Mesenchymal stem cell (in vitro differentiated cells and primary cell): ENCODE measurements at regions not wholly inside any gene's neighbourhood (a gene's known extent, or its start where the extent isn't known, plus 50 kb on each side); places are given as distances from the start of the nearest gene placed in this dataset.

ENCODE experiments used
- DNase-seq: peaks from one replicate; pipeline ENCODE4 v3.0.0-alpha.2; 2013
- H2AFZ ChIP-seq: one replicate; pipeline ENCODE4 v1.6.1; 2013; ENCODE audit warnings: low read depth, mild to moderate bottlenecking, control low read depth, inconsistent platforms, low read length, moderate library complexity
- H2AK5ac ChIP-seq: 2 replicates; pipeline ENCODE4 v1.6.1; 2013; ENCODE audit warnings: low read length, moderate library complexity, mild to moderate bottlenecking, inconsistent platforms; ENCODE audit not compliant: severe bottlenecking
- H2BK120ac ChIP-seq: one replicate; pipeline ENCODE4 v1.6.1; 2013; ENCODE audit warnings: low read depth, mild to moderate bottlenecking, inconsistent platforms, low read length, moderate library complexity
- H2BK12ac ChIP-seq, 2 experiments: one replicate each; pipeline ENCODE4 v1.6.1; 2013; ENCODE audit warnings: inconsistent platforms in 2 of 2, low read length in 2 of 2, mild to moderate bottlenecking in 2 of 2, moderate library complexity in 2 of 2, control low read depth in 1 of 2
- H2BK15ac ChIP-seq: one replicate; pipeline ENCODE4 v1.6.1; 2013; ENCODE audit warnings: mild to moderate bottlenecking, low read depth, inconsistent platforms; ENCODE audit not compliant: poor library complexity, severe bottlenecking
- H2BK5ac ChIP-seq: 2 replicates; pipeline ENCODE4 v1.6.1; 2013; ENCODE audit warnings: low read depth, mild to moderate bottlenecking, low read length, control low read depth, inconsistent platforms; ENCODE audit not compliant: poor library complexity, severe bottlenecking
- H3K14ac ChIP-seq, 2 experiments: one replicate each; pipeline ENCODE4 v1.6.1; 2013; ENCODE audit warnings: inconsistent platforms in 2 of 2, low read length in 2 of 2, control low read depth in 1 of 2, mild to moderate bottlenecking in 1 of 2, moderate library complexity in 1 of 2
- H3K18ac ChIP-seq, 2 experiments: one replicate each; pipeline ENCODE4 v1.6.1; 2013; ENCODE audit warnings: inconsistent platforms in 2 of 2, low read length in 2 of 2, control low read depth in 1 of 2, low read depth in 1 of 2, mild to moderate bottlenecking in 1 of 2
- H3K23ac ChIP-seq, 2 experiments: one replicate each; pipeline ENCODE4 v1.6.1; 2013; ENCODE audit warnings: inconsistent platforms in 2 of 2, low read length in 2 of 2, mild to moderate bottlenecking in 2 of 2, moderate library complexity in 2 of 2, control low read depth in 1 of 2
- H3K27ac ChIP-seq: 2 replicates; pipeline ENCODE4 v1.5.1; 2013; ENCODE audit warnings: mild to moderate bottlenecking, moderate library complexity, low read length, control low read depth, inconsistent platforms; ENCODE audit not compliant: poor library complexity, severe bottlenecking
- H3K27me3 ChIP-seq, 2 experiments: 2 replicates each; pipeline versions ENCODE4 v1.6.1 to v1.7.0; 2013; ENCODE audit warnings: low read length in 2 of 2, mild to moderate bottlenecking in 2 of 2, moderate library complexity in 2 of 2, control low read depth in 1 of 2, inconsistent platforms in 1 of 2; ENCODE audit not compliant: control insufficient read depth in 1 of 2, insufficient read depth in 1 of 2
- H3K36me3 ChIP-seq, 2 experiments: 2 replicates each; pipeline versions ENCODE4 v1.6.1 to v1.7.0; 2013; ENCODE audit warnings: low read length in 2 of 2, control low read depth in 1 of 2, inconsistent platforms in 1 of 2, low read depth in 1 of 2, mild to moderate bottlenecking in 1 of 2; ENCODE audit not compliant: insufficient read depth in 2 of 2, control insufficient read depth in 1 of 2
- H3K4ac ChIP-seq, 2 experiments: one replicate each; pipeline ENCODE4 v1.6.1; 2013; ENCODE audit warnings: inconsistent platforms in 2 of 2, low read length in 2 of 2, mild to moderate bottlenecking in 2 of 2, moderate library complexity in 2 of 2, control low read depth in 1 of 2, low read depth in 1 of 2
- H3K4me1 ChIP-seq: 2 replicates; pipeline ENCODE4 v1.6.1; 2013; ENCODE audit warnings: low read depth, low read length, control low read depth; ENCODE audit not compliant: control insufficient read depth, insufficient read depth
- H3K4me2 ChIP-seq: 2 replicates; pipeline ENCODE4 v1.6.1; 2013; ENCODE audit warnings: low read length, mild to moderate bottlenecking, inconsistent platforms; ENCODE audit not compliant: poor library complexity, severe bottlenecking
- H3K4me3 ChIP-seq, 2 experiments: 2 replicates each; pipeline versions ENCODE4 v1.5.1 to v1.7.0; 2013; ENCODE audit warnings: low read length in 2 of 2, mild to moderate bottlenecking in 2 of 2, control low read depth in 1 of 2, low read depth in 1 of 2; ENCODE audit not compliant: insufficient read depth in 1 of 2
- H3K79me1 ChIP-seq: replicated peaks from 2 replicates; pipeline ENCODE4 v1.6.1; 2013; ENCODE audit warnings: mild to moderate bottlenecking, control low read depth, low read length, inconsistent platforms; ENCODE audit not compliant: poor library complexity, severe bottlenecking
- H3K9ac ChIP-seq: 2 replicates; pipeline ENCODE4 v1.7.0; 2013; ENCODE audit warnings: mild to moderate bottlenecking, low read length, moderate library complexity
- H3K9me3 ChIP-seq: 2 replicates; pipeline ENCODE4 v1.7.0; 2013; ENCODE audit warnings: mild to moderate bottlenecking, low read length; ENCODE audit not compliant: control insufficient read depth
- H4K8ac ChIP-seq: one replicate; pipeline ENCODE4 v1.6.1; 2013; ENCODE audit warnings: inconsistent platforms, mild to moderate bottlenecking, low read length, moderate library complexity
- H4K91ac ChIP-seq: one replicate; pipeline ENCODE4 v1.6.1; 2013; ENCODE audit warnings: mild to moderate bottlenecking, low read length, inconsistent platforms
- WGBS: methylation state at CpG from one replicate; pipeline ENCODE4 v1.1.7; 2013; ENCODE audit warnings: mixed read lengths; 5-methylcytosine and 5-hydroxymethylcytosine counted together

GRCh38 chr2:122237450-122237849, 482.0 kb downstream of the TSN start:
- WGBS, result 20% methylated on average over 1 of the region's 3 CpGs
- peaks cover 0 to 5% of the 10 kb centered on the region in 2 experiments for H3K27me3 ChIP-seq

DNA sequence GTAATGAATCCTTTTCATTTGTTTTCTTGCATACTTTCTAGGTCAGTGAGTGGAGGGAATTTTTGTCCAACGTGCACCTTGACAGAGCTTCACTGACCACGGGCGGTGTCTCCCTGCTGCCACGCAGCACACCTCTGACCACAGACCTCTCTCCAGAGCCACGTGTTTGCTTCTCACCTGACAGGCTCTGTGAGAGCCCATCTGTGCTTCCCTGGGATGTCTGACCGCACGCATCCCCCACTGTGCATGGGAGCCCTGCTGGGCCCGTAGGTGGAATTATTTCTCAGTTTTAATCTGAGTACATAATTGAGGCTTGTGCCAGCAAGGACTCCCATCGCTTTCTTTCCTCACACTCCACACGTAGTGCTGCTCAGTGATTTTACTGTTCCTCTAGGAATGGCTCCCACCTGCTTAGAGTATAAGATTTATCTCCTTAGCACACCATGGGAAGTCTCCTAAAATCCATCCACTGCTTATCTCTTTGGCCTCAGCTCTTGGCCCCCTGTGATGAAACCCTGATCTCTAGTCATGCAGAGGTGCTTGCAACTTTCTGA, 482.6 kb downstream of the TSN start:
- Histone ChIP-seq H3K4me1 (no peaks in the 10 kb centered on the region), H3K4me3 (no peak overlapping the region), H3K9ac (no peak overlapping the region), H3K4ac (no peak overlapping the region), H3K14ac (no peak overlapping the region), H4K8ac (no peak overlapping the region), H3K79me1 (no peaks in the 10 kb centered on the region), H3K27me3 (peaks cover 0 to 6% of the 10 kb centered on the region in 2 experiments), H3K4me2 (no peak overlapping the region), H2BK12ac (no peak overlapping the region), H3K18ac (no peak overlapping the region), H2BK120ac (no peak overlapping the region), H3K23ac (no peak overlapping the region), H2BK5ac (no peak overlapping the region), H2AFZ (no peak overlapping the region), H2BK15ac (no peak overlapping the region), H3K9me3 (peaks cover 6% of the 10 kb centered on the region), H4K91ac (no peak overlapping the region), H3K27ac (no peak overlapping the region), H3K36me3 (no peaks in the 10 kb centered on the region), H2AK5ac (no peak overlapping the region)
- no peak for DNase-seq
- WGBS, result 78% methylated on average over 10 of the region's 10 CpGs

More at GRCh38 chr2:122237450-122237849, 482.0 kb downstream of the TSN start:
- no peaks in the 10 kb centered on the region for H3K79me1 ChIP-seq
- no peak overlapping the region for H2BK5ac ChIP-seq
- H3K4me3 ChIP-seq, result no peak overlapping the region
- H3K18ac ChIP-seq, result no peak overlapping the region
- no peak for DNase-seq
- peaks cover 6% of the 10 kb centered on the region for H3K9me3 ChIP-seq
- H2BK12ac ChIP-seq, result no peak overlapping the region
- no peak overlapping the region for H2BK120ac ChIP-seq
- no peaks in the 10 kb centered on the region for H3K36me3 ChIP-seq
- no peak overlapping the region for H2AK5ac ChIP-seq
- H4K8ac ChIP-seq, result no peak overlapping the region
- no peak overlapping the region for H4K91ac ChIP-seq
- H3K27ac ChIP-seq, result no peak overlapping the region
- no peak overlapping the region for H3K14ac ChIP-seq
- H3K23ac ChIP-seq, result no peak overlapping the region
- H3K9ac ChIP-seq, result no peak overlapping the region
- H2AFZ ChIP-seq, result no peak overlapping the region
- no peak overlapping the region for H3K4me2 ChIP-seq
- no peak overlapping the region for H3K4ac ChIP-seq
- no peaks in the 10 kb centered on the region for H3K4me1 ChIP-seq
- H2BK15ac ChIP-seq, result no peak overlapping the region

- no peak for DNase-seq
- Histone ChIP-seq H2BK12ac (no peak overlapping the region), H2BK15ac (no peak overlapping the region), H4K91ac (no peak overlapping the region), H3K4ac (no peak overlapping the region), H2BK120ac (no peak overlapping the region), H2AK5ac (no peak overlapping the region), H3K4me3 (no peak overlapping the region), H3K27ac (no peak overlapping the region), H3K23ac (no peak overlapping the region), H3K9ac (no peak overlapping the region), H3K18ac (no peak overlapping the region), H3K9me3 (peaks cover 6% of the 10 kb centered on the region), H3K36me3 (no peaks in the 10 kb centered on the region), H3K14ac (no peak overlapping the region), H3K4me2 (no peak overlapping the region), H3K27me3 (peaks cover 0 to 6% of the 10 kb centered on the region in 2 experiments), H4K8ac (no peak overlapping the region), H3K4me1 (no peaks in the 10 kb centered on the region), H2AFZ (no peak overlapping the region), H2BK5ac (no peak overlapping the region), H3K79me1 (no peaks in the 10 kb centered on the region)
- 72% methylated on average over 9 of the region's 9 CpGs for WGBS
Observed at GRCh38 chr2:122239440-122239839, 484.0 kb downstream of the TSN start.

GRCh38 chr2:122244598-122245229, 489.3 kb downstream of the TSN start:
- Histone ChIP-seq H3K18ac (no peak overlapping the region), H4K8ac (no peak overlapping the region), H3K79me1 (no peaks in the 10 kb centered on the region), H3K9ac (no peak overlapping the region), H3K4me2 (no peak overlapping the region), H4K91ac (no peak overlapping the region), H2AK5ac (no peak overlapping the region), H3K14ac (no peak overlapping the region), H3K23ac (no peak overlapping the region), H2AFZ (no peak overlapping the region), H2BK15ac (no peak overlapping the region), H3K4me3 (no peak overlapping the region), H2BK12ac (no peak overlapping the region), H2BK5ac (no peak overlapping the region), H2BK120ac (no peak overlapping the region), H3K27me3 (peaks cover 0 to 9% of the 10 kb centered on the region in 2 experiments), H3K36me3 (no peaks in the 10 kb centered on the region), H3K4me1 (no peaks in the 10 kb centered on the region), H3K27ac (no peak overlapping the region), H3K9me3 (no peaks in the 10 kb centered on the region), H3K4ac (no peak overlapping the region)
- WGBS, result 54% methylated on average over 3 of the region's 3 CpGs
- no peak for DNase-seq
